K562 (cell line): ENCODE measurements at regions not wholly inside any gene's neighbourhood (a gene's known extent, or its start where the extent isn't known, plus 50 kb on each side); places are given as distances from the start of the nearest gene placed in this dataset.

Experiments used
- ATAC-seq: fragments of 200-7000 bp; cut with Tn5 transposase; 3 replicates; pipeline ENCODE4 v1.9.1; 2020; ENCODE audit warnings: moderate library complexity
- BruUV-seq: library from RNA; stranded (reverse); fragments of 400-500 nt; replicated peaks from 2 replicates; lab custom pipeline; 2021; lab: Mats Ljungman, UMichigan
- CTCF ChIA-PET: fragments of 300-600 bp; formaldehyde crosslinking; extraction: SDS; loops from one replicate; lab custom pipeline; 2021; ENCODE audit warnings: low intra/inter-chr PET ratio; lab: Yijun Ruan, JAX
- POLR2A ChIA-PET: fragments of 300-600, 350-650 bp; sonication (Branson Sonifier 250); formaldehyde crosslinking; extraction: SDS; loops from one replicate; lab custom pipeline; 2021; ENCODE audit warnings: antibody characterized with exemption, inconsistent platforms; lab: Yijun Ruan, JAX
- DNase-seq, 4 experiments: peaks; one replicate each; pipeline versions ENCODE4 v3.0.0 to v3.0.0-alpha.2; 2011 to 2018; ENCODE audit warnings: low spot score in 3 of 4, mixed read lengths in 3 of 4; ENCODE audit errors: extremely low read depth in 1 of 4
- FAIRE-seq: peaks from 2 replicates; lab custom pipeline; 2011; peaks lifted over from hg19 to GRCh38; lab: Jason Lieb, UNC
- H2AFZ ChIP-seq: 2 replicates; pipeline ENCODE4 v1.6.0; 2011; ENCODE audit warnings: low read depth, low read length, control low read depth, inconsistent platforms
- H3K27ac ChIP-seq: fragments of 200-600 bp; 3 replicates; pipeline ENCODE4 v1.8.0; 2011; ENCODE audit warnings: low read depth, mild to moderate bottlenecking, control low read depth, inconsistent platforms, low read length, moderate library complexity, mixed read lengths; ENCODE audit errors: extremely low read depth
- H3K27me3 ChIP-seq, 2 experiments: fragments of 300-600 bp in 1 of 2; 2 replicates in 1 of 2; 3 replicates in 1 of 2; pipeline versions ENCODE4 v1.6.0 to v1.8.0; 2011; ENCODE audit warnings: inconsistent platforms in 2 of 2, low read length in 2 of 2, mild to moderate bottlenecking in 1 of 2, mixed read lengths in 1 of 2, moderate library complexity in 1 of 2; ENCODE audit not compliant: control insufficient read depth in 2 of 2, insufficient read depth in 2 of 2
- H3K36me3 ChIP-seq: fragments of 300-600 bp; 3 replicates; pipeline ENCODE4 v1.8.0; 2011; ENCODE audit warnings: mild to moderate bottlenecking, low read length, inconsistent platforms; ENCODE audit not compliant: control insufficient read depth, insufficient read depth
- H3K4me1 ChIP-seq, 2 experiments: fragments of 200-600 bp in 1 of 2; replicated peaks in 1 of 2; 2 replicates in 1 of 2; 3 replicates in 1 of 2; pipeline versions ENCODE4 v1.5.1 to v1.8.0; 2011; ENCODE audit warnings: inconsistent platforms in 2 of 2, low read length in 2 of 2, mild to moderate bottlenecking in 1 of 2, mixed read lengths in 1 of 2, moderate library complexity in 1 of 2; ENCODE audit not compliant: control insufficient read depth in 2 of 2, insufficient read depth in 2 of 2
- H3K4me2 ChIP-seq: 2 replicates; pipeline ENCODE4 v1.6.1; 2011; ENCODE audit warnings: low read length, control low read depth, inconsistent platforms, mixed read lengths; ENCODE audit not compliant: insufficient read depth
- H3K4me3 ChIP-seq: fragments of 200-600 bp; sonication (generic), shearing (Covaris generic); 2 replicates; pipeline ENCODE4 v1.5.1; 2016; ENCODE audit warnings: control low read depth, inconsistent platforms
- H3K79me2 ChIP-seq: fragments of 200-600 bp; 3 replicates; pipeline ENCODE4 v1.8.0; 2011; ENCODE audit warnings: low read length, inconsistent platforms; ENCODE audit not compliant: control insufficient read depth, insufficient read depth
- H3K9ac ChIP-seq, 2 experiments: 2 replicates each; pipeline versions ENCODE4 v1.6.0 to v1.6.1; 2011; ENCODE audit warnings: low read depth in 2 of 2, low read length in 2 of 2, control low read depth in 1 of 2, inconsistent platforms in 1 of 2, mild to moderate bottlenecking in 1 of 2, mixed read lengths in 1 of 2; ENCODE audit not compliant: insufficient read depth in 1 of 2
- H3K9me1 ChIP-seq: one replicate; pipeline ENCODE4 v1.6.0; 2011; ENCODE audit warnings: inconsistent platforms, mild to moderate bottlenecking, low read length, moderate library complexity; ENCODE audit not compliant: control insufficient read depth, insufficient read depth
- H3K9me3 ChIP-seq: replicated peaks from 2 replicates; pipeline ENCODE4 v1.5.1; 2011; ENCODE audit warnings: low read depth, low read length, inconsistent platforms; ENCODE audit not compliant: control insufficient read depth, insufficient read depth
- H4K20me1 ChIP-seq: replicated peaks from 2 replicates; pipeline ENCODE4 v1.6.1; 2011; ENCODE audit warnings: low read length, inconsistent platforms, mixed read lengths; ENCODE audit not compliant: control insufficient read depth, insufficient read depth
- GABPB1 ChIP-seq: sonication (generic); formaldehyde crosslinking; IDR thresholded peaks from 2 replicates; pipeline ENCODE4 v1.8.0; 2022; ENCODE audit warnings: mild to moderate bottlenecking, missing genetic modification reagents
- NFRKB ChIP-seq: fragments of 450-650 bp; IDR thresholded peaks from 2 replicates; pipeline ENCODE4 v1.6.1; 2016; ENCODE audit warnings: low read depth
- PTTG1 ChIP-seq: fragments of 450-650 bp; IDR thresholded peaks from 2 replicates; pipeline ENCODE4 v1.6.1; 2016; ENCODE audit warnings: low read depth, mild to moderate bottlenecking, missing genetic modification characterization, missing compliant biosample characterization
- RHOXF2B ChIP-seq: fragments of 250-450 bp; sonication (Bioruptor Pico); conservative IDR thresholded peaks from 2 replicates; pipeline ENCODE4 v1.5.1; 2021
- RNF219 ChIP-seq: fragments of 250-450 bp; sonication (Bioruptor Pico); IDR thresholded peaks from 2 replicates; pipeline ENCODE4 v1.5.0; 2022; ENCODE audit warnings: mild to moderate bottlenecking
- SETDB1 ChIP-seq: IDR thresholded peaks from one replicate; pipeline ENCODE4 v1.6.1; 2012; ENCODE audit warnings: low read length, control low read depth, inconsistent platforms
- XRCC4 ChIP-seq: IDR thresholded peaks from one replicate; pipeline ENCODE4 v1.6.1; 2011; ENCODE audit not compliant: insufficient read depth, insufficient read length; ENCODE audit errors: extremely low read depth
- ZNF324 ChIP-seq: fragments of 250-450 bp; sonication (Bioruptor Pico); IDR thresholded peaks from 2 replicates; pipeline ENCODE4 v1.4.0; 2020; ENCODE audit warnings: mild to moderate bottlenecking
- WGBS: fragments of 100-300 bp; shearing (Covaris generic); methylation state at CpG from one replicate; pipeline ENCODE4 v1.1.6; 2016; ENCODE audit warnings: low coverage, mixed read lengths; ENCODE audit not compliant: insufficient coverage; ENCODE audit errors: missing lambda C conversion rate; 5-methylcytosine and 5-hydroxymethylcytosine counted together
- in situ Hi-C: fragments of 300-500 bp; cut with MboI; formaldehyde crosslinking; loops from 4 replicates; pipeline ENCODE4 v1.15.0; 2018; ENCODE audit warnings: inconsistent platforms, mixed read lengths
- intact Hi-C: fragments of 100-400 bp; cut with micrococcal nuclease; formaldehyde crosslinking; loops from 2 replicates; pipeline ENCODE4 v1.14.2; 2022
- TF ChIP-seq, protein P1 (sequence below), 2 experiments: fragments of 450-650 bp; IDR thresholded peaks; 2 replicates each; pipeline ENCODE4 v1.6.1; 2018; ENCODE audit warnings: mild to moderate bottlenecking in 2 of 2, low read depth in 1 of 2; ENCODE audit not compliant: partially characterized antibody in 2 of 2
- TF ChIP-seq, protein P2 (sequence below): fragments of 250-450 bp; sonication (Bioruptor Pico); IDR thresholded peaks from 2 replicates; pipeline ENCODE4 v1.4.0; 2020
- TF ChIP-seq, protein P3 (sequence below): fragments of 450-650 bp; conservative IDR thresholded peaks from 2 replicates; pipeline ENCODE4 v1.6.1; 2016; ENCODE audit warnings: missing genetic modification characterization, low read depth, mild to moderate bottlenecking, missing compliant biosample characterization, moderate library complexity

DNA sequence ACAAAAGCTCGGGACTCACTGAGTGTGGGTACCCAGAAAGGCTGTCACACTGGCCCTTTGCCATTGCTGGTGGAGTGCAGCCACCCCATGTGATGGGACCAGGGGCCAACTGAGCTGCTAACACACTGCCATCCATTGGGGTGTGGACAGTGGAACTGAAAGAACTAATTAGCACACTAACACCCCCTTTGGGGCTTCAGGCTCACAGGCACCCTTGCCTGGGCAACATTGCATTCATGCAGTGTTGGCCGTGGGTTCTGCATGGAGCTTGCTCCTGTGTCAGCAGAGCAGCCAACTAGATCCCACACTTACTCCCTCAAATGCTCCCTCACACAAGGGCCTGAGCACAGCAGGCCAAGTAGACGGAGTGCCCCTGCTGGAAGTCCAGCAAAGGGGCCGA is 476.0 kb upstream of the ASIC2 start:
- FAIRE-seq: no peak
- no peak overlapping the region for H3K4me3 ChIP-seq
- intact Hi-C loops (no loop called here), in situ Hi-C loops (no loop called here)
- no peaks in the 10 kb centered on the region; the same call in 1 of the 2 replicates for H4K20me1 ChIP-seq
- no peaks in the 10 kb centered on the region for H3K9me3 ChIP-seq
- H3K36me3 ChIP-seq: no peaks in the 10 kb centered on the region
- H3K4me2 ChIP-seq: no peak overlapping the region
- H3K9ac ChIP-seq: no peak overlapping the region
- no peak overlapping the region for H3K27ac ChIP-seq
- H2AFZ ChIP-seq: no peak overlapping the region
- no peak for ATAC-seq
- H3K79me2 ChIP-seq: no peaks in the 10 kb centered on the region
- 0% methylated on average over 4 of the region's 4 CpGs for WGBS
- no peak for DNase-seq
- H3K27me3 ChIP-seq: peaks cover 2 to 10% of the 10 kb centered on the region in 2 experiments; a peak in 4 of 5 replicates
- BruUV-seq: no TSS peak
- POLR2A ChIA-PET: interaction anchor here (0.9 kb wide), 1 partner anchor 29 kb away, joined by 3 read pairs; no protein-coding TSS in a partner anchor
- CTCF ChIA-PET: no interaction called here
- H3K9me1 ChIP-seq: no peaks in the 10 kb centered on the region
- H3K4me1 ChIP-seq: no peaks in the 10 kb centered on the region
- TF ChIP-seq PTTG1 (tag) (no peak), SETDB1 (no peak), XRCC4 (no peak), RNF219 (CRISPR knock-in tag) (no peak), ZNF324 (CRISPR knock-in tag) (no peak), GABPB1 (CRISPR knock-in tag) (no peak), NFRKB (no peak), RHOXF2B (no peak)
- TF ChIP-seq, protein P1, sequence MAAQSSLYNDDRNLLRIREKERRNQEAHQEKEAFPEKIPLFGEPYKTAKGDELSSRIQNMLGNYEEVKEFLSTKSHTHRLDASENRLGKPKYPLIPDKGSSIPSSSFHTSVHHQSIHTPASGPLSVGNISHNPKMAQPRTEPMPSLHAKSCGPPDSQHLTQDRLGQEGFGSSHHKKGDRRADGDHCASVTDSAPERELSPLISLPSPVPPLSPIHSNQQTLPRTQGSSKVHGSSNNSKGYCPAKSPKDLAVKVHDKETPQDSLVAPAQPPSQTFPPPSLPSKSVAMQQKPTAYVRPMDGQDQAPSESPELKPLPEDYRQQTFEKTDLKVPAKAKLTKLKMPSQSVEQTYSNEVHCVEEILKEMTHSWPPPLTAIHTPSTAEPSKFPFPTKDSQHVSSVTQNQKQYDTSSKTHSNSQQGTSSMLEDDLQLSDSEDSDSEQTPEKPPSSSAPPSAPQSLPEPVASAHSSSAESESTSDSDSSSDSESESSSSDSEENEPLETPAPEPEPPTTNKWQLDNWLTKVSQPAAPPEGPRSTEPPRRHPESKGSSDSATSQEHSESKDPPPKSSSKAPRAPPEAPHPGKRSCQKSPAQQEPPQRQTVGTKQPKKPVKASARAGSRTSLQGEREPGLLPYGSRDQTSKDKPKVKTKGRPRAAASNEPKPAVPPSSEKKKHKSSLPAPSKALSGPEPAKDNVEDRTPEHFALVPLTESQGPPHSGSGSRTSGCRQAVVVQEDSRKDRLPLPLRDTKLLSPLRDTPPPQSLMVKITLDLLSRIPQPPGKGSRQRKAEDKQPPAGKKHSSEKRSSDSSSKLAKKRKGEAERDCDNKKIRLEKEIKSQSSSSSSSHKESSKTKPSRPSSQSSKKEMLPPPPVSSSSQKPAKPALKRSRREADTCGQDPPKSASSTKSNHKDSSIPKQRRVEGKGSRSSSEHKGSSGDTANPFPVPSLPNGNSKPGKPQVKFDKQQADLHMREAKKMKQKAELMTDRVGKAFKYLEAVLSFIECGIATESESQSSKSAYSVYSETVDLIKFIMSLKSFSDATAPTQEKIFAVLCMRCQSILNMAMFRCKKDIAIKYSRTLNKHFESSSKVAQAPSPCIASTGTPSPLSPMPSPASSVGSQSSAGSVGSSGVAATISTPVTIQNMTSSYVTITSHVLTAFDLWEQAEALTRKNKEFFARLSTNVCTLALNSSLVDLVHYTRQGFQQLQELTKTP (IDR thresholded peaks at IDR 0.05; ENCODE audit: low read depth in 1 of 2, partially characterized antibody in 2 of 2): no peak
- TF ChIP-seq, protein P2, sequence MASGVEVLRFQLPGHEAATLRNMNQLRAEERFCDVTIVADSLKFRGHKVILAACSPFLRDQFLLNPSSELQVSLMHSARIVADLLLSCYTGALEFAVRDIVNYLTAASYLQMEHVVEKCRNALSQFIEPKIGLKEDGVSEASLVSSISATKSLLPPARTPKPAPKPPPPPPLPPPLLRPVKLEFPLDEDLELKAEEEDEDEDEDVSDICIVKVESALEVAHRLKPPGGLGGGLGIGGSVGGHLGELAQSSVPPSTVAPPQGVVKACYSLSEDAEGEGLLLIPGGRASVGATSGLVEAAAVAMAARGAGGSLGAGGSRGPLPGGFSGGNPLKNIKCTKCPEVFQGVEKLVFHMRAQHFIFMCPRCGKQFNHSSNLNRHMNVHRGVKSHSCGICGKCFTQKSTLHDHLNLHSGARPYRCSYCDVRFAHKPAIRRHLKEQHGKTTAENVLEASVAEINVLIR (CRISPR knock-in tag): no peak
- TF ChIP-seq, protein P3, sequence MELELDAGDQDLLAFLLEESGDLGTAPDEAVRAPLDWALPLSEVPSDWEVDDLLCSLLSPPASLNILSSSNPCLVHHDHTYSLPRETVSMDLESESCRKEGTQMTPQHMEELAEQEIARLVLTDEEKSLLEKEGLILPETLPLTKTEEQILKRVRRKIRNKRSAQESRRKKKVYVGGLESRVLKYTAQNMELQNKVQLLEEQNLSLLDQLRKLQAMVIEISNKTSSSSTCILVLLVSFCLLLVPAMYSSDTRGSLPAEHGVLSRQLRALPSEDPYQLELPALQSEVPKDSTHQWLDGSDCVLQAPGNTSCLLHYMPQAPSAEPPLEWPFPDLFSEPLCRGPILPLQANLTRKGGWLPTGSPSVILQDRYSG (tag): no peak
